Sigmoid colon (tissue), 6 donors: ENCODE measurements at regions not wholly inside any gene's neighbourhood (a gene's known extent, or its start where the extent isn't known, plus 50 kb on each side); places are given as distances from the start of the nearest gene placed in this dataset.
"Not testable (repeated sequence)": the region's sequence is repeated elsewhere in the genome, so short reads cannot be mapped to it uniquely, and the experiment has no call there.

Experiments used
- DNase-seq: peaks from one replicate; pipeline ENCODE4 v3.0.0-alpha.2; 2019
- H3K27ac ChIP-seq, 4 donors: fragments of 200-600 bp; sonication (generic); one replicate each; pipeline ENCODE4 v1.5.1; 2016 to 2019; ENCODE audit warnings: mild to moderate bottlenecking in 1 of 4
- H3K27me3 ChIP-seq, 3 donors: fragments of 200-600 bp; sonication (generic); one replicate each; pipeline ENCODE4 v1.5.1; 2019; ENCODE audit warnings: mild to moderate bottlenecking in 1 of 3
- H3K36me3 ChIP-seq, 4 donors: fragments of 200-600 bp; sonication (generic); one replicate each; pipeline ENCODE4 v1.5.1; 2016 to 2019
- H3K4me1 ChIP-seq, 4 donors: fragments of 200-600 bp; sonication (generic); one replicate each; pipeline ENCODE4 v1.5.1; 2017 to 2019
- H3K4me3 ChIP-seq, 4 donors: fragments of 200-600 bp; sonication (generic); one replicate each; pipeline ENCODE4 v1.5.1; 2017 to 2019; ENCODE audit warnings: mild to moderate bottlenecking in 2 of 4, moderate library complexity in 1 of 4
- H3K9me3 ChIP-seq, 4 donors: fragments of 200-600 bp in 3 of 4; sonication (generic) in 3 of 4; one replicate each; pipeline versions ENCODE4 v1.5.1 to v1.6.1; 2013 to 2019
- CTCF ChIP-seq, 4 experiments: fragments of 450-650 bp in 3 of 4; fragments of 200-600 bp in 1 of 4; IDR thresholded peaks; one replicate each; pipeline ENCODE4 v1.5.1; 2016 to 2019; ENCODE audit warnings: antibody characterized with exemption in 4 of 4, mild to moderate bottlenecking in 3 of 4, moderate library complexity in 2 of 4
- EP300 ChIP-seq, 4 donors: sonication (generic); formaldehyde crosslinking; IDR thresholded peaks; one replicate each; pipeline ENCODE4 v1.6.1; 2017; ENCODE audit warnings: antibody characterized with exemption in 4 of 4
- POLR2A ChIP-seq, 2 donors: fragments of 450-650 bp; IDR thresholded peaks; one replicate each; pipeline ENCODE4 v1.6.1; 2016; ENCODE audit warnings: antibody characterized with exemption in 2 of 2, mild to moderate bottlenecking in 2 of 2, moderate library complexity in 2 of 2
- POLR2AphosphoS5 ChIP-seq, 4 donors: sonication (generic); formaldehyde crosslinking; IDR thresholded peaks; one replicate each; pipeline ENCODE4 v1.6.1; 2017; ENCODE audit warnings: antibody characterized with exemption in 4 of 4
- WGBS, 2 donors: extraction: QIAGEN DNeasy Blood & Tissue Kit; methylation state at CpG; one replicate each; pipeline ENCODE4 v1.1.7; 2013; 5-methylcytosine and 5-hydroxymethylcytosine counted together
- intact Hi-C: fragments of 100-400 bp; cut with DNase I; formaldehyde crosslinking; loops from one replicate; pipeline ENCODE4 v1.15.1; 2023
- donor health status: healthy with polysubstance abuse.
- donor health status: healthy.

- no peak for DNase-seq
- no peaks in the 10 kb centered on the region for H3K9me3 ChIP-seq
- 65 to 78% methylated on average over 2 of the region's 2 CpGs for WGBS, 2 donors
- H3K4me3 ChIP-seq, result no peak overlapping the region
- no peaks in the 10 kb centered on the region for H3K36me3 ChIP-seq
- no peak overlapping the region for H3K27ac ChIP-seq
- TF ChIP-seq POLR2AphosphoS5 (IDR thresholded peaks at IDR 0.05) (no peak), EP300 (IDR thresholded peaks at IDR 0.05) (no peak), CTCF (IDR thresholded peaks at IDR 0.05) (no peak), POLR2A (IDR thresholded peaks at IDR 0.05) (no peak)
- intact Hi-C loops, result no loop called here
- H3K27me3 ChIP-seq, result no peaks in the 10 kb centered on the region
- H3K4me1 ChIP-seq, result no peaks in the 10 kb centered on the region
These were observed 1671.0 kb upstream of the B3GALT2 start for GRCh38 chr1:194857413-194857812.

GRCh38 chr1:194848846-194849245, 1662.4 kb upstream of the B3GALT2 start:
- DNase-seq, result no peak
- no peaks in the 10 kb centered on the region for H3K9me3 ChIP-seq
- H3K27ac ChIP-seq, result no peak overlapping the region
- H3K27me3 ChIP-seq, result no peaks in the 10 kb centered on the region
- no peaks in the 10 kb centered on the region for H3K36me3 ChIP-seq
- no peaks in the 10 kb centered on the region for H3K4me1 ChIP-seq
- TF ChIP-seq POLR2AphosphoS5 (IDR thresholded peaks at IDR 0.05) (no peak), POLR2A (IDR thresholded peaks at IDR 0.05) (no peak), EP300 (IDR thresholded peaks at IDR 0.05) (no peak), CTCF (IDR thresholded peaks at IDR 0.05) (no peak)
- intact Hi-C loops, result no loop called here
- no peak overlapping the region for H3K4me3 ChIP-seq

- 92 to 93% methylated on average over 1 of the region's 1 CpG for WGBS, 2 donors
- intact Hi-C loops, result no loop called here
These were observed 1660.1 kb upstream of the B3GALT2 start for GRCh38 chr1:194846488-194846887.

GRCh38 chr1:194843077-194843476, 1656.7 kb upstream of the B3GALT2 start:
- no peak for DNase-seq
- TF ChIP-seq POLR2A (IDR thresholded peaks at IDR 0.05) (no peak), CTCF (IDR thresholded peaks at IDR 0.05) (no peak), POLR2AphosphoS5 (IDR thresholded peaks at IDR 0.05) (no peak), EP300 (IDR thresholded peaks at IDR 0.05) (no peak)
- peaks cover 0 to 3% (median 0%) of the 10 kb centered on the region in 4 donors for H3K9me3 ChIP-seq
- no peaks in the 10 kb centered on the region for H3K4me1 ChIP-seq
- H3K4me3 ChIP-seq, result no peak overlapping the region
- 42 to 64% methylated on average over 1 of the region's 1 CpG for WGBS, 2 donors
- intact Hi-C loops, result no loop called here
- H3K36me3 ChIP-seq, result no peaks in the 10 kb centered on the region
- no peak overlapping the region for H3K27ac ChIP-seq
- H3K27me3 ChIP-seq, result no peaks in the 10 kb centered on the region

More at GRCh38 chr1:194846488-194846887, 1660.1 kb upstream of the B3GALT2 start:
- no peak for DNase-seq
- H3K4me1 ChIP-seq, result no peaks in the 10 kb centered on the region
- TF ChIP-seq CTCF (IDR thresholded peaks at IDR 0.05) (no peak), EP300 (IDR thresholded peaks at IDR 0.05) (no peak)
- H3K4me3 ChIP-seq, result no peak overlapping the region
- no peaks in the 10 kb centered on the region for H3K36me3 ChIP-seq
- H3K27me3 ChIP-seq, result no peaks in the 10 kb centered on the region
- H3K27ac ChIP-seq, result no peak overlapping the region
- no peaks in the 10 kb centered on the region for H3K9me3 ChIP-seq

- intact Hi-C loops, result no loop called here
- 13 to 54% methylated on average over 2 of the region's 2 CpGs for WGBS, 2 donors
- Histone ChIP-seq H3K4me1 (no peaks in the 10 kb centered on the region), H3K27me3 (no peaks in the 10 kb centered on the region), H3K4me3 (no peak overlapping the region), H3K9me3 (no peaks in the 10 kb centered on the region), H3K27ac (no peak overlapping the region), H3K36me3 (no peaks in the 10 kb centered on the region)
- no peak for TF ChIP-seq EP300 (IDR thresholded peaks at IDR 0.05)
- no peak for TF ChIP-seq POLR2AphosphoS5 (IDR thresholded peaks at IDR 0.05)
- no peak for TF ChIP-seq CTCF (IDR thresholded peaks at IDR 0.05)
- no peak for TF ChIP-seq POLR2A (IDR thresholded peaks at IDR 0.05)
- no peak for DNase-seq
These were observed 1646.7 kb upstream of the B3GALT2 start for GRCh38 chr1:194833111-194833510.

- H3K4me1 ChIP-seq, H3K27ac ChIP-seq, H3K27me3 ChIP-seq, intact Hi-C loops, DNase-seq, H3K36me3 ChIP-seq, H3K9me3 ChIP-seq, H3K4me3 ChIP-seq: not testable (repeated sequence)
- WGBS, 2 donors, result 83 to 84% methylated on average over 1 of the region's 1 CpG
These were observed 1645.2 kb upstream of the B3GALT2 start for GRCh38 chr1:194831595-194831994.
